H1 (cell line): ENCODE measurements at regions not wholly inside any gene's neighbourhood (a gene's known extent, or its start where the extent isn't known, plus 50 kb on each side); places are given as distances from the start of the nearest gene placed in this dataset.
A peak's percentile ranks its signal among the peaks of the same experiment; 100 is the strongest.

ENCODE experiments used
- CTCF ChIA-PET: fragments of 300-600 bp; sonication (Branson Sonifier 250); formaldehyde crosslinking; loops from one replicate; lab custom pipeline; 2021; ENCODE audit not compliant: partially characterized antibody; lab: Charles Lee
- POLR2A ChIA-PET: fragments of 300-600 bp; sonication (Branson Sonifier 250); formaldehyde crosslinking; loops from one replicate; lab custom pipeline; 2021; ENCODE audit warnings: inconsistent platforms; ENCODE audit not compliant: partially characterized antibody; lab: Charles Lee
- DNase-seq, 2 experiments: peaks; one replicate each; pipeline versions ENCODE4 v3.0.0 to v3.0.0-alpha.2; 2010 to 2022; ENCODE audit warnings: low spot score in 2 of 2, low read depth in 1 of 2, mixed read lengths in 1 of 2
- FAIRE-seq: peaks from 2 replicates; lab custom pipeline; 2011; peaks lifted over from hg19 to GRCh38; lab: Jason Lieb, UNC
- H2AFZ ChIP-seq: 2 replicates; pipeline ENCODE4 v1.8.1; 2012; ENCODE audit warnings: low read length, inconsistent platforms
- H2AK5ac ChIP-seq: 2 replicates; pipeline ENCODE4 v1.6.1; 2013; ENCODE audit warnings: low read depth, low read length
- H2BK120ac ChIP-seq: replicated peaks from 2 replicates; pipeline ENCODE3; 2013; ENCODE audit warnings: low read depth, low read length, inconsistent platforms
- H2BK12ac ChIP-seq: 2 replicates; pipeline ENCODE4 v1.6.1; 2013; ENCODE audit warnings: low read depth, low read length
- H2BK15ac ChIP-seq: 2 replicates; pipeline ENCODE4 v1.6.1; 2013; ENCODE audit warnings: low read length
- H2BK20ac ChIP-seq: 2 replicates; pipeline ENCODE4 v1.6.1; 2013; ENCODE audit warnings: low read length
- H2BK5ac ChIP-seq: 2 replicates; pipeline ENCODE4 v1.6.1; 2013; ENCODE audit warnings: low read depth, low read length
- H3K14ac ChIP-seq: 2 replicates; pipeline ENCODE4 v1.6.1; 2013; ENCODE audit warnings: inconsistent platforms; ENCODE audit not compliant: insufficient read length
- H3K18ac ChIP-seq: 2 replicates; pipeline ENCODE4 v1.6.1; 2013; ENCODE audit warnings: low read length; ENCODE audit errors: extremely low read depth
- H3K23ac ChIP-seq: 2 replicates; pipeline ENCODE4 v1.6.1; 2013; ENCODE audit warnings: inconsistent platforms; ENCODE audit not compliant: insufficient read length
- H3K23me2 ChIP-seq: 2 replicates; pipeline ENCODE4 v1.6.1; 2013; ENCODE audit warnings: low read depth, low read length
- H3K27ac ChIP-seq: 2 replicates; pipeline ENCODE4 v1.6.1; 2011; ENCODE audit warnings: low read depth, low read length, inconsistent platforms
- H3K27me3 ChIP-seq, 4 experiments: replicated peaks in 1 of 4; 1 replicate in 1 of 4; 2 replicates in 3 of 4; pipeline versions ENCODE4 v1.6.1 to v1.8.1; 2011 to 2013; ENCODE audit warnings: low read length in 3 of 4, mild to moderate bottlenecking in 3 of 4, inconsistent platforms in 2 of 4, mixed read lengths in 2 of 4, moderate library complexity in 1 of 4; ENCODE audit not compliant: control insufficient read depth in 3 of 4, insufficient read depth in 3 of 4; ENCODE audit errors: extremely low read depth in 1 of 4
- H3K36me3 ChIP-seq, 4 experiments: 2 replicates each; pipeline versions ENCODE4 v1.6.1 to v1.8.1; 2011 to 2013; ENCODE audit warnings: mild to moderate bottlenecking in 4 of 4, low read length in 3 of 4, moderate library complexity in 2 of 4, control low read depth in 1 of 4, inconsistent platforms in 1 of 4; ENCODE audit not compliant: insufficient read depth in 4 of 4, control insufficient read depth in 2 of 4
- H3K4ac ChIP-seq: replicated peaks from 2 replicates; pipeline ENCODE3; 2013; ENCODE audit warnings: low read length, low read depth, mixed read lengths, inconsistent platforms; ENCODE audit not compliant: insufficient read length
- H3K4me1 ChIP-seq, 4 experiments: replicated peaks in 1 of 4; 1 replicate in 1 of 4; 2 replicates in 3 of 4; pipeline versions ENCODE4 v1.6.1 to v1.8.1; 2011 to 2013; ENCODE audit warnings: low read length in 3 of 4, inconsistent platforms in 2 of 4, mixed read lengths in 1 of 4; ENCODE audit not compliant: insufficient read depth in 4 of 4, control insufficient read depth in 3 of 4
- H3K4me2 ChIP-seq, 2 experiments: 2 replicates each; pipeline versions ENCODE4 v1.6.1 to v1.8.1; 2011 to 2013; ENCODE audit warnings: low read depth in 2 of 2, low read length in 2 of 2, control low read depth in 1 of 2, inconsistent platforms in 1 of 2, mild to moderate bottlenecking in 1 of 2; ENCODE audit not compliant: insufficient read depth in 1 of 2
- H3K4me3 ChIP-seq, 4 experiments: fragments of 200-600, 300-600 bp in 1 of 4; sonication (generic), shearing (Covaris generic), sonication (Bioruptor Twin) in 1 of 4; 2 replicates each; pipeline versions ENCODE4 v1.5.1 to v1.8.1; 2011 to 2016; ENCODE audit warnings: low read length in 4 of 4, low read depth in 3 of 4, control low read depth in 2 of 4, inconsistent platforms in 2 of 4, mild to moderate bottlenecking in 2 of 4, mixed read lengths in 1 of 4, moderate library complexity in 1 of 4; ENCODE audit not compliant: insufficient read depth in 2 of 4; ENCODE audit errors: extremely low read depth in 1 of 4
- H3K56ac ChIP-seq: replicated peaks from 2 replicates; pipeline ENCODE3; 2013; ENCODE audit warnings: low read depth, mild to moderate bottlenecking, mixed read lengths, low read length, inconsistent platforms; ENCODE audit not compliant: insufficient read length
- H3K79me1 ChIP-seq: 2 replicates; pipeline ENCODE4 v1.6.1; 2013; ENCODE audit warnings: low read depth, low read length, control low read depth
- H3K79me2 ChIP-seq, 2 experiments: 2 replicates each; pipeline versions ENCODE4 v1.6.1 to v1.8.1; 2012 to 2013; ENCODE audit warnings: low read length in 2 of 2, mild to moderate bottlenecking in 2 of 2, inconsistent platforms in 1 of 2; ENCODE audit not compliant: insufficient read depth in 2 of 2, control insufficient read depth in 1 of 2
- H3K9ac ChIP-seq, 4 experiments: replicated peaks in 1 of 4; 1 replicate in 1 of 4; 2 replicates in 3 of 4; pipeline versions ENCODE4 v1.6.1 to v1.8.1; 2011 to 2013; ENCODE audit warnings: low read depth in 3 of 4, low read length in 3 of 4, control low read depth in 2 of 4, mild to moderate bottlenecking in 2 of 4, moderate library complexity in 2 of 4, inconsistent platforms in 1 of 4; ENCODE audit errors: extremely low read depth in 1 of 4
- H3K9me3 ChIP-seq, 2 experiments: 2 replicates each; pipeline versions ENCODE4 v1.6.1 to v1.8.1; 2012 to 2013; ENCODE audit warnings: mild to moderate bottlenecking in 2 of 2, moderate library complexity in 2 of 2, control low read depth in 1 of 2, inconsistent platforms in 1 of 2, low read depth in 1 of 2, low read length in 1 of 2, mixed read lengths in 1 of 2; ENCODE audit not compliant: insufficient read depth in 2 of 2
- H4K20me1 ChIP-seq, 2 experiments: replicated peaks in 1 of 2; 2 replicates each; pipeline versions ENCODE3 to v1.8.1; 2011 to 2013; ENCODE audit warnings: inconsistent platforms in 2 of 2, low read length in 2 of 2, mild to moderate bottlenecking in 1 of 2; ENCODE audit not compliant: insufficient read depth in 2 of 2, control insufficient read depth in 1 of 2
- H4K5ac ChIP-seq: 2 replicates; pipeline ENCODE4 v1.6.1; 2013; ENCODE audit warnings: low read length, low read depth, mixed read lengths, inconsistent platforms; ENCODE audit not compliant: insufficient read length
- H4K8ac ChIP-seq: 2 replicates; pipeline ENCODE4 v1.8.0; 2013; ENCODE audit warnings: mild to moderate bottlenecking, moderate library complexity, low read length, inconsistent platforms; ENCODE audit not compliant: insufficient read depth; ENCODE audit errors: extremely low read depth
- H4K91ac ChIP-seq: replicated peaks from 2 replicates; pipeline ENCODE3; 2013; ENCODE audit warnings: low read length, mixed read lengths, inconsistent platforms; ENCODE audit not compliant: insufficient read length
- ATF2 ChIP-seq: IDR thresholded peaks from 2 replicates; pipeline ENCODE4 v1.6.1; 2012; ENCODE audit warnings: low read length, inconsistent platforms
- CEBPB ChIP-seq: IDR thresholded peaks from 2 replicates; pipeline ENCODE4 v1.6.1; 2012; ENCODE audit warnings: low read depth, low read length
- SIX5 ChIP-seq: IDR thresholded peaks from 2 replicates; pipeline ENCODE4 v1.6.1; 2011; ENCODE audit warnings: mild to moderate bottlenecking, low read depth, low read length
- ZNF274 ChIP-seq: IDR thresholded peaks from 2 replicates; pipeline ENCODE4 v1.7.0; 2012; ENCODE audit warnings: low read length, borderline replicate concordance; ENCODE audit errors: extremely low read depth
- WGBS, 2 experiments: shearing (Covaris generic) in 1 of 2; methylation state at CpG; one replicate each; pipeline versions ENCODE4 v1.1.6 to v1.1.7; 2013 to 2015; ENCODE audit warnings: low lambda C conversion rate in 2 of 2, mixed read lengths in 2 of 2, inconsistent platforms in 1 of 2, low coverage in 1 of 2, missing lambda C conversion rate in 1 of 2; ENCODE audit not compliant: insufficient replicate concordance in 2 of 2, insufficient coverage in 1 of 2, insufficient read length in 1 of 2; ENCODE audit errors: extremely low coverage in 1 of 2, missing lambda C conversion rate in 1 of 2; 5-methylcytosine and 5-hydroxymethylcytosine counted together

GRCh38 chr2:82199493-82199852, 1894.9 kb upstream of the LRRTM1 start:
- no peaks in the 10 kb centered on the region for H3K79me2 ChIP-seq
- ChIA-PET POLR2A (no interaction called here), CTCF (interaction anchor here (1.0 kb wide), 1 partner anchor 299 kb away, joined by 3 read pairs; no protein-coding TSS in a partner anchor)
- H2AK5ac ChIP-seq, result no peak overlapping the region
- H3K18ac ChIP-seq, result 0 out of 2 replicates have a peak overlapping the region, but pooled peaks have one; percentile 11
- no peak overlapping the region for H3K14ac ChIP-seq
- FAIRE-seq (no peak), DNase-seq (no peak)
- no peak for TF ChIP-seq ATF2
- no peak for TF ChIP-seq CEBPB
- no peak for TF ChIP-seq SIX5
- no peak for TF ChIP-seq ZNF274
- H3K23ac ChIP-seq, result no peak overlapping the region
- peak overlapping the region; percentile 69; the same call in 1 of the 2 replicates for H2BK5ac ChIP-seq
- H3K4me3 ChIP-seq, result peak overlapping the region in 1 of 4 experiments; percentile 13; a peak in 1 of 8 replicates
- H4K20me1 ChIP-seq, result no peaks in the 10 kb centered on the region
- H3K36me3 ChIP-seq, result no peaks in the 10 kb centered on the region; a peak in 1 of 8 replicates
- H3K4me1 ChIP-seq, result peaks cover 0 to 4% (median 0%) of the 10 kb centered on the region in 4 experiments; a peak in 3 of 7 replicates
- no peak overlapping the region for H3K4me2 ChIP-seq
- H3K23me2 ChIP-seq, result no peaks in the 10 kb centered on the region
- H2AFZ ChIP-seq, result no peak overlapping the region
- no peak overlapping the region for H3K56ac ChIP-seq
- H2BK20ac ChIP-seq, result peak overlapping the region; percentile 40; the same call in 1 of the 2 replicates
- H3K4ac ChIP-seq, result no peak overlapping the region
- peak overlapping the region; percentile 15 for H2BK120ac ChIP-seq
- no peaks in the 10 kb centered on the region for H3K79me1 ChIP-seq
- no peak overlapping the region for H3K27ac ChIP-seq
- H2BK15ac ChIP-seq, result no peak overlapping the region
- no peaks in the 10 kb centered on the region for H3K27me3 ChIP-seq
- H4K91ac ChIP-seq, result no peak overlapping the region
- H4K8ac ChIP-seq, result no peak overlapping the region
- no peak overlapping the region for H3K9ac ChIP-seq
- peaks cover 0 to 4% of the 10 kb centered on the region in 2 experiments; a peak in 1 of 4 replicates for H3K9me3 ChIP-seq
- H2BK12ac ChIP-seq, result 0 out of 2 replicates have a peak overlapping the region, but pooled peaks have one; percentile 64
- 83% methylated on average over 3 of the region's 3 CpGs; no CpG with 5 or more reads in 1 of the 2 experiments for WGBS, 2 experiments
- H4K5ac ChIP-seq, result no peak overlapping the region
